ENCODE measurements at regions not wholly inside any gene's neighbourhood (a gene's known extent, or its start where the extent isn't known, plus 50 kb on each side); places are given as distances from the start of the nearest gene placed in this dataset.

DNA sequence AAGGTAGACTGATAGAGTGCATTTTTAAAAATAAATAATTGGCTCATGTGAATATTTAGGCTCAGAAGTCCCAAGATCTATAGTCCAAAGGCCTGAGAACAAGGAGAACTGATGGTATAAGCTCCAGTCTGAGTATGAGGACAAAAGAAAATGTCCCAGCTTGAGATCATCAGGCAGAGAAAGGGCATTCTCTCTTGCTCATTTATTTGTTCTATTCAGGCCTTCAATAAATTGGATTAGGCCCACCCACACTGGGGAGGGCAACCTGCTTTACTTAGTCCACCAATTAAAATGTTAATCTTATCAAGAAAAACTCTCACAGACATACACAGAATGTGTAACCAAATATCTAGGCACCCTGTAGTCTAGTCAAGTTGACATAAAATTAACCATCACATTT, 644.4 kb upstream of the MDGA2 start:
- TF ChIP-seq, protein P1, sequence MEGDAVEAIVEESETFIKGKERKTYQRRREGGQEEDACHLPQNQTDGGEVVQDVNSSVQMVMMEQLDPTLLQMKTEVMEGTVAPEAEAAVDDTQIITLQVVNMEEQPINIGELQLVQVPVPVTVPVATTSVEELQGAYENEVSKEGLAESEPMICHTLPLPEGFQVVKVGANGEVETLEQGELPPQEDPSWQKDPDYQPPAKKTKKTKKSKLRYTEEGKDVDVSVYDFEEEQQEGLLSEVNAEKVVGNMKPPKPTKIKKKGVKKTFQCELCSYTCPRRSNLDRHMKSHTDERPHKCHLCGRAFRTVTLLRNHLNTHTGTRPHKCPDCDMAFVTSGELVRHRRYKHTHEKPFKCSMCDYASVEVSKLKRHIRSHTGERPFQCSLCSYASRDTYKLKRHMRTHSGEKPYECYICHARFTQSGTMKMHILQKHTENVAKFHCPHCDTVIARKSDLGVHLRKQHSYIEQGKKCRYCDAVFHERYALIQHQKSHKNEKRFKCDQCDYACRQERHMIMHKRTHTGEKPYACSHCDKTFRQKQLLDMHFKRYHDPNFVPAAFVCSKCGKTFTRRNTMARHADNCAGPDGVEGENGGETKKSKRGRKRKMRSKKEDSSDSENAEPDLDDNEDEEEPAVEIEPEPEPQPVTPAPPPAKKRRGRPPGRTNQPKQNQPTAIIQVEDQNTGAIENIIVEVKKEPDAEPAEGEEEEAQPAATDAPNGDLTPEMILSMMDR (optimal IDR thresholded peaks at IDR 0.05 in 1 of 3, IDR thresholded peaks at IDR 0.05 in 1 of 3, conservative IDR thresholded peaks at IDR 0.05 in 1 of 3; ENCODE audit: extremely low read depth in 1 of 3, insufficient read depth in 2 of 3, low read length in 3 of 3): no peak
- no peak for TF ChIP-seq EZH2 (IDR thresholded peaks at IDR 0.05; ENCODE audit: low read length)
